GM12864 (cell line): ENCODE measurements at regions not wholly inside any gene's neighbourhood (a gene's known extent, or its start where the extent isn't known, plus 50 kb on each side); places are given as distances from the start of the nearest gene placed in this dataset.

Experiments
- DNase-seq: peaks from one replicate; pipeline ENCODE4 v3.0.0-alpha.2; 2011; ENCODE audit warnings: low read depth
- H3K4me3 ChIP-seq: 2 replicates; pipeline ENCODE4 v1.5.1; 2011; ENCODE audit warnings: mild to moderate bottlenecking, low read depth, low read length, control low read depth
- CTCF ChIP-seq: IDR thresholded peaks from 2 replicates; pipeline ENCODE4 v1.5.1; 2011; ENCODE audit warnings: low read depth, mild to moderate bottlenecking, moderate library complexity, low read length, control low read depth, inconsistent platforms; ENCODE audit errors: missing control alignments

GRCh38 chr13:106100171-106100919 lies 435.1 kb downstream of the EFNB2 start:
- H3K4me3 ChIP-seq, result no peak overlapping the region
- TF ChIP-seq CTCF, result no peak
- no peak for DNase-seq

DNA sequence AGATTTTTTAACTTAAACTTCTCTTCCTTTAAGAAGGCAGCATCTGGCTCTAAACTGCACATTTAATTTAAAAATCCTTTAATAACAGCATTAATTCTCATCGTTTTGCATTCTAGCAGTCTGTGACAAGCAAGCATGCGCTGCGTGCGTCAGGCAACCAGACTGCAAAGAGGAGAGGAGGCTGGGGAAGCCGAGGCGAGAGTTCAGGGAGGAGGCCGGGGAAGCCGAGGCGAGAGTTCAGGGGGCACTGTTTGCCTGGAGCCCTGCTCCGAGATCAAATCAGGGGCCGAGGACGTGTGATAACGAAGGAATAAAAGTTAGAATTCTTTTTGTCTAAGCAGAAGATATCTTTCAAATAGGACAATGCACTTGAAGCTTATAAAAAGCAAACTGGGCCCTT lies 435.7 kb downstream of the EFNB2 start:
- H3K4me3 ChIP-seq, result no peak overlapping the region
- no peak for DNase-seq
- no peak for TF ChIP-seq CTCF

DNA sequence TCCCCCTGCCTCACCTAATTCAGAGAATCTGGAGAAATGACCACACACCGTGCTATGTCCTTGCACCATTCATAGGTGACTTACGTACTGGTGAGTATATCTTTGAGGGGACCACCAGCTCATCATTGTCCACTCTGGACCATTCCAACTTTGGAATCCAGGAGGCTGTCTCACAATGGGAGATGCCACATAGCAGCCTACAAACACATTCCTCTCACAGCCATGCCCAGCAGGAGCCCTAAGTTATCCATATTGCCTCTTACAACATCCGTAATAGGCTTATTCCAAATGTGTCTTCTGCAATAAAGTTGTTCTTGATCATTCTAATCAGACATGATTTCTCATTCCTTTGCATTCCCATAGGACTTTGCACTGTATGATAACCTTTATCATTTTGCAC lies 436.7 kb downstream of the EFNB2 start:
- H3K4me3 ChIP-seq, result no peak overlapping the region
- TF ChIP-seq CTCF, result no peak
- DNase-seq, result no peak

DNA sequence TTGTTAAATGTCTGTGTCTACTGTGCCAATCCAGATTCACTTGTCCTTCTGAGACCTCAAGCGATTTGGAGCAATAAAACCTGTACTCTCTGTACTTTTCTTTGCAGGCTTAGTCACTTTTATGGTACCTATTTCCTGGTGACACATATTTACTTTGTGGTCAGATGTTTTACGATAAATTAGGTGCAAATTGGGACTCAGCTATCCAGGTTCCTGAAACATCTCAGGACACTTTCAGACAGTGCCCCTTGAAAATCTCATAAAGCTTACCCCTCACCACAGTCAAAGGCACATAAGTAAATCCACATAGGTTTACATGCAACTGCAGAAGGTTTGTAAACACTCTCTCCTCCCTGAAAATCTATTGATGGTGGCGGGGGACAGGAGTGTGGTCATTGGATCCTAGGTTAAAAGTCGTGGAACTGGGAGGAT lies 438.8 kb downstream of the EFNB2 start:
- TF ChIP-seq CTCF, result no peak
- DNase-seq, result no peak

GRCh38 chr13:106095919-106096318 lies 439.5 kb downstream of the EFNB2 start:
- no peak overlapping the region for H3K4me3 ChIP-seq
- DNase-seq, result no peak
- no peak for TF ChIP-seq CTCF

More for the DNA sequence above, 438.8 kb downstream of the EFNB2 start:
- no peak overlapping the region for H3K4me3 ChIP-seq

GRCh38 chr13:106095406-106095805 lies 440.1 kb downstream of the EFNB2 start:
- H3K4me3 ChIP-seq, result no peak overlapping the region
- DNase-seq, result no peak
- no peak for TF ChIP-seq CTCF

DNA sequence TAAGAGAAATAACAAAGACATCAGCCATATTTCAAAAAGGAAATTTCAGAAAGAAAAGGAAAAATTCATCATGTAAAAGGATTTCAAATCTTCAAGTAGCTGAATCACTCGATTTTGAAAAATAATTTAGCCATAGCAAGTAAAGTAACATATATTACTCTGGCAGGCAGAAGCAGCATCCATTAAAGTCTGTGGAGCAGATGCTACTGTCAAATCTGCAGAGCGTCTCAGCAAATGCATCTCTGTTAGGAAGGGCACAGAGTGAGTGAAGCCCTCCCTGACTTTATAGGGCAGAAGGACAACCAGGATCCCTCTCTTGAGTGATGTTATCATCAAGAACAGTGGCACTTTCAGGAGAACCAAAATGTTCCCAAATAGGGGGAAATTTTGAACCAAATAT lies 445.5 kb downstream of the EFNB2 start:
- DNase-seq, result no peak
- TF ChIP-seq CTCF, result no peak
- H3K4me3 ChIP-seq, result no peak overlapping the region
